ENCODE measurements at regions not wholly inside any gene's neighbourhood (a gene's known extent, or its start where the extent isn't known, plus 50 kb on each side); places are given as distances from the start of the nearest gene placed in this dataset.

- no peaks in the 10 kb centered on the region for H3K9me2 ChIP-seq (ENCODE audit: insufficient read depth)
- no peaks in the 10 kb centered on the region for H3K36me3 ChIP-seq (ENCODE audit: low read depth)
- no peak for TF ChIP-seq EZH2 (IDR thresholded peaks at IDR 0.05; ENCODE audit: insufficient read depth, poor library complexity, severe bottlenecking)
- TF ChIP-seq EZH2phosphoT487 (IDR thresholded peaks at IDR 0.05; ENCODE audit: insufficient read depth, low read depth) = no peak
- H4K20me1 ChIP-seq (ENCODE audit: insufficient read depth) = no peaks in the 10 kb centered on the region
- peak; percentile 31 for DNase-seq
- no peaks in the 10 kb centered on the region for H3K79me2 ChIP-seq (ENCODE audit: insufficient read depth)
- H3F3A ChIP-seq (ENCODE audit: insufficient read depth) = no peaks in the 10 kb centered on the region
- no peak overlapping the region for H2AFZ ChIP-seq
- H3K4me1 ChIP-seq (ENCODE audit: insufficient read depth) = no peaks in the 10 kb centered on the region
- H3K4me2 ChIP-seq (ENCODE audit: unreplicated experiment) = no peak overlapping the region
- 7 to 8% methylated on average over 3 of the region's 3 CpGs for WGBS, 2 experiments (ENCODE audit: low coverage in 1 of 2, low lambda C conversion rate in 2 of 2, missing lambda C conversion rate in 2 of 2)
- H3K9ac ChIP-seq = no peak overlapping the region
- in situ Hi-C loops (cut with MboI) = no loop called here
- no peaks in the 10 kb centered on the region for H3K27me3 ChIP-seq (replicated peaks; ENCODE audit: insufficient read depth)
- no peak overlapping the region for H3K27ac ChIP-seq
- H3K9me3 ChIP-seq (ENCODE audit: low read depth) = no peaks in the 10 kb centered on the region
- H3K4me3 ChIP-seq = no peak overlapping the region
These were observed 85.5 kb upstream of the DTNA start for GRCh38 chr18:34624551-34624950.

- TF ChIP-seq EZH2 (IDR thresholded peaks at IDR 0.05; ENCODE audit: insufficient read depth, poor library complexity, severe bottlenecking) = no peak
- TF ChIP-seq EZH2phosphoT487 (IDR thresholded peaks at IDR 0.05; ENCODE audit: insufficient read depth, low read depth) = no peak
- no peaks in the 10 kb centered on the region for H3K9me3 ChIP-seq (ENCODE audit: low read depth)
- no peaks in the 10 kb centered on the region for H3K79me2 ChIP-seq (ENCODE audit: insufficient read depth)
- in situ Hi-C loops (cut with MboI) = no loop called here
- H3K27ac ChIP-seq = no peak overlapping the region
- H3K9me2 ChIP-seq (ENCODE audit: insufficient read depth) = no peaks in the 10 kb centered on the region
- 92 to 95% methylated on average over 2 of the region's 2 CpGs for WGBS, 2 experiments (ENCODE audit: low coverage in 1 of 2, low lambda C conversion rate in 2 of 2, missing lambda C conversion rate in 2 of 2)
- no peaks in the 10 kb centered on the region for H3K4me1 ChIP-seq (ENCODE audit: insufficient read depth)
- DNase-seq = no peak
- no peak overlapping the region for H2AFZ ChIP-seq
- no peaks in the 10 kb centered on the region for H4K20me1 ChIP-seq (ENCODE audit: insufficient read depth)
- no peaks in the 10 kb centered on the region for H3K27me3 ChIP-seq (replicated peaks; ENCODE audit: insufficient read depth)
- H3K9ac ChIP-seq = no peak overlapping the region
- no peak overlapping the region for H3K4me3 ChIP-seq
- H3F3A ChIP-seq (ENCODE audit: insufficient read depth) = no peaks in the 10 kb centered on the region
- H3K4me2 ChIP-seq (ENCODE audit: unreplicated experiment) = no peak overlapping the region
- no peaks in the 10 kb centered on the region for H3K36me3 ChIP-seq (ENCODE audit: low read depth)
These were observed 83.5 kb upstream of the DTNA start for GRCh38 chr18:34626404-34627136.

- Histone ChIP-seq H3K9me3 (ENCODE audit: low read depth) (no peaks in the 10 kb centered on the region), H3K4me3 (no peak overlapping the region), H3K36me3 (ENCODE audit: low read depth) (no peaks in the 10 kb centered on the region), H4K20me1 (ENCODE audit: insufficient read depth) (no peaks in the 10 kb centered on the region), H3F3A (ENCODE audit: insufficient read depth) (no peaks in the 10 kb centered on the region), H3K4me2 (ENCODE audit: unreplicated experiment) (no peak overlapping the region), H2AFZ (no peak overlapping the region), H3K79me2 (ENCODE audit: insufficient read depth) (no peaks in the 10 kb centered on the region), H3K9ac (no peak overlapping the region), H3K4me1 (ENCODE audit: insufficient read depth) (no peaks in the 10 kb centered on the region), H3K9me2 (ENCODE audit: insufficient read depth) (no peaks in the 10 kb centered on the region), H3K27ac (no peak overlapping the region), H3K27me3 (replicated peaks; ENCODE audit: insufficient read depth) (no peaks in the 10 kb centered on the region)
- no peak for TF ChIP-seq EZH2 (IDR thresholded peaks at IDR 0.05; ENCODE audit: insufficient read depth, poor library complexity, severe bottlenecking)
- no peak for TF ChIP-seq EZH2phosphoT487 (IDR thresholded peaks at IDR 0.05; ENCODE audit: insufficient read depth, low read depth)
- no peak for DNase-seq
- WGBS, 2 experiments (ENCODE audit: low coverage in 1 of 2, low lambda C conversion rate in 2 of 2, missing lambda C conversion rate in 2 of 2) = 94% methylated on average over 2 of the region's 2 CpGs
- in situ Hi-C loops (cut with MboI) = no loop called here
These were observed 82.8 kb upstream of the DTNA start for GRCh38 chr18:34627137-34627920.

GRCh38 chr18:34631093-34631966, 78.8 kb upstream of the DTNA start:
- Histone ChIP-seq H3K36me3 (ENCODE audit: low read depth) (no peaks in the 10 kb centered on the region), H3K27me3 (replicated peaks; ENCODE audit: insufficient read depth) (no peaks in the 10 kb centered on the region), H3F3A (ENCODE audit: insufficient read depth) (no peaks in the 10 kb centered on the region), H2AFZ (no peak overlapping the region), H3K4me3 (no peak overlapping the region), H3K27ac (no peak overlapping the region), H3K4me2 (ENCODE audit: unreplicated experiment) (no peak overlapping the region), H3K9ac (no peak overlapping the region), H3K4me1 (ENCODE audit: insufficient read depth) (no peaks in the 10 kb centered on the region), H3K79me2 (ENCODE audit: insufficient read depth) (no peaks in the 10 kb centered on the region), H4K20me1 (ENCODE audit: insufficient read depth) (no peaks in the 10 kb centered on the region), H3K9me3 (ENCODE audit: low read depth) (no peaks in the 10 kb centered on the region), H3K9me2 (ENCODE audit: insufficient read depth) (no peaks in the 10 kb centered on the region)
- WGBS, 2 experiments (ENCODE audit: low coverage in 1 of 2, low lambda C conversion rate in 2 of 2, missing lambda C conversion rate in 2 of 2) = 96 to 99% methylated on average over 4 of the region's 4 CpGs
- in situ Hi-C loops (cut with MboI) = no loop called here
- TF ChIP-seq EZH2 (IDR thresholded peaks at IDR 0.05; ENCODE audit: insufficient read depth, poor library complexity, severe bottlenecking) (no peak), EZH2phosphoT487 (IDR thresholded peaks at IDR 0.05; ENCODE audit: insufficient read depth, low read depth) (no peak)
- DNase-seq = no peak
